Activated B cell treated with CpG ODN at 0.5 μM for 24 hours (primary cell): ENCODE measurements at regions not wholly inside any gene's neighbourhood (a gene's known extent, or its start where the extent isn't known, plus 50 kb on each side); places are given as distances from the start of the nearest gene placed in this dataset.

Source experiments
- ATAC-seq: fragments of 200-7000 bp; cut with Tn5 transposase; one replicate; pipeline ENCODE4 v1.10.0; 2021; ENCODE audit warnings: low read depth, mild to moderate bottlenecking, moderate library complexity
- CTCF ChIA-PET: fragments of 350-600 bp; sonication (Branson Sonifier 250); formaldehyde crosslinking; loops from one replicate; lab custom pipeline; 2021; ENCODE audit warnings: antibody characterized with exemption; lab: Charles Lee
- POLR2A ChIA-PET: fragments of 350-600 bp; sonication (Branson Sonifier 250); formaldehyde crosslinking; loops from one replicate; lab custom pipeline; 2021; ENCODE audit warnings: antibody characterized with exemption; lab: Charles Lee
- DNase-seq: peaks from one replicate; pipeline ENCODE4 v3.0.0; 2022
- H3K27ac Mint-ChIP-seq: one replicate; pipeline ENCODE4 v1.8.0; 2020; ENCODE audit warnings: mixed read lengths
- H3K27me3 Mint-ChIP-seq: one replicate; pipeline ENCODE4 v1.8.0; 2021; ENCODE audit warnings: mixed read lengths
- H3K36me3 Mint-ChIP-seq: one replicate; pipeline ENCODE4 v1.8.0; 2021; ENCODE audit warnings: low read depth, mixed read lengths
- H3K4me1 Mint-ChIP-seq: one replicate; pipeline ENCODE4 v1.8.0; 2021; ENCODE audit warnings: mixed read lengths
- H3K4me3 Mint-ChIP-seq: one replicate; pipeline ENCODE4 v1.8.0; 2020; ENCODE audit warnings: mild to moderate bottlenecking, mixed read lengths
- H3K9me3 Mint-ChIP-seq: one replicate; pipeline ENCODE4 v1.8.0; 2020; ENCODE audit warnings: mixed read lengths
- intact Hi-C: fragments of 100-400 bp; cut with micrococcal nuclease; formaldehyde crosslinking; loops from one replicate; pipeline ENCODE4 v1.15.1; 2024
- TF ChIP-seq, protein P1 (sequence below): fragments of 200-600 bp; IDR thresholded peaks from one replicate; pipeline ENCODE4 v1.8.0; 2022; ENCODE audit warnings: antibody characterized with exemption, mild to moderate bottlenecking

DNA sequence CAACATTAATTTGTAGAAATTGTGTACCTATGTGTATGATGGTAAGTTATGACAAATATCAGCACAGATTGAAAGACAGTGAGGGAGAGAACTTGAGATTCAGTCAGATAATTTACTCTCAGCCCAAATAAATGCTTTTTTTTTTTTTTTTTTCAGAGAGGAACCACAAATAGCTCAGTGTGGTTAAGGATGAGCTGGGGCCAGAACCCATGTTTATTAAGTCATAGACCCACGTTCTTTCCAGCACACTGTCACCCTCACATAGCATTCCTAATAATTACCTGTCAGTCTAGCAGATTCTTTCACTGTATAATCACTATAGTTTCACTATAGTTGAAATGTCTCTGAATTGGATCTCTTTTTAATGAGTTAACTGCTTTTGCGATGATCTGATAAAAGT, 246.1 kb downstream of the ZIC1 start:
- Mint-ChIP-seq H3K27ac (no peak overlapping the region), H3K27me3 (no peaks in the 10 kb centered on the region), H3K36me3 (no peaks in the 10 kb centered on the region), H3K9me3 (peaks cover 6% of the 10 kb centered on the region), H3K4me3 (no peak overlapping the region), H3K4me1 (no peaks in the 10 kb centered on the region)
- TF ChIP-seq, protein P1, sequence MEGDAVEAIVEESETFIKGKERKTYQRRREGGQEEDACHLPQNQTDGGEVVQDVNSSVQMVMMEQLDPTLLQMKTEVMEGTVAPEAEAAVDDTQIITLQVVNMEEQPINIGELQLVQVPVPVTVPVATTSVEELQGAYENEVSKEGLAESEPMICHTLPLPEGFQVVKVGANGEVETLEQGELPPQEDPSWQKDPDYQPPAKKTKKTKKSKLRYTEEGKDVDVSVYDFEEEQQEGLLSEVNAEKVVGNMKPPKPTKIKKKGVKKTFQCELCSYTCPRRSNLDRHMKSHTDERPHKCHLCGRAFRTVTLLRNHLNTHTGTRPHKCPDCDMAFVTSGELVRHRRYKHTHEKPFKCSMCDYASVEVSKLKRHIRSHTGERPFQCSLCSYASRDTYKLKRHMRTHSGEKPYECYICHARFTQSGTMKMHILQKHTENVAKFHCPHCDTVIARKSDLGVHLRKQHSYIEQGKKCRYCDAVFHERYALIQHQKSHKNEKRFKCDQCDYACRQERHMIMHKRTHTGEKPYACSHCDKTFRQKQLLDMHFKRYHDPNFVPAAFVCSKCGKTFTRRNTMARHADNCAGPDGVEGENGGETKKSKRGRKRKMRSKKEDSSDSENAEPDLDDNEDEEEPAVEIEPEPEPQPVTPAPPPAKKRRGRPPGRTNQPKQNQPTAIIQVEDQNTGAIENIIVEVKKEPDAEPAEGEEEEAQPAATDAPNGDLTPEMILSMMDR = no peak
- ChIA-PET CTCF (no interaction called here), POLR2A (no interaction called here)
- DNase-seq (no peak), ATAC-seq (no peak)
- intact Hi-C loops = no loop called here

DNA sequence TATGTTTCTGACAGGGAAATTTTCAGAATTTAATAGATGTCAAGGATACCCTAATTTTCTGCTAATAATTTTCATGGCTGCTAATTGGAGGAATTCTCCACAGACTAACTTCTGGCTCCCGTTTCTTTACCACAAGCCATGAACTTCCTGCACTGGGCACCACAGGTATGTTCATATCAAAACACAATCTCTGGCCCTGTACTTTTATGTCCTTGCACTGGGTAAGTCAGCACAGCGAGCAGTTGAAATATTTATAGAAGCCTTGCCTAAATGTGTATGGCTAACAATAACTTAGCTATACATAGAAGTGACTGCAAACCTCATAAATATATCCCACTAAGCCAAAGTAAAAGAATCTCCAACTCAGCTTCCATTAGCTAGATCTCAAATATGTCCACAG, 246.9 kb downstream of the ZIC1 start:
- ATAC-seq = no peak
- TF ChIP-seq, protein P1 = no peak
- H3K36me3 Mint-ChIP-seq = no peaks in the 10 kb centered on the region
- H3K9me3 Mint-ChIP-seq = peaks cover 6% of the 10 kb centered on the region
- ChIA-PET POLR2A (no interaction called here), CTCF (no interaction called here)
- no peak for DNase-seq
- intact Hi-C loops = no loop called here
- no peak overlapping the region for H3K27ac Mint-ChIP-seq
- H3K27me3 Mint-ChIP-seq = no peaks in the 10 kb centered on the region
- no peak overlapping the region for H3K4me3 Mint-ChIP-seq
- H3K4me1 Mint-ChIP-seq = no peaks in the 10 kb centered on the region

DNA sequence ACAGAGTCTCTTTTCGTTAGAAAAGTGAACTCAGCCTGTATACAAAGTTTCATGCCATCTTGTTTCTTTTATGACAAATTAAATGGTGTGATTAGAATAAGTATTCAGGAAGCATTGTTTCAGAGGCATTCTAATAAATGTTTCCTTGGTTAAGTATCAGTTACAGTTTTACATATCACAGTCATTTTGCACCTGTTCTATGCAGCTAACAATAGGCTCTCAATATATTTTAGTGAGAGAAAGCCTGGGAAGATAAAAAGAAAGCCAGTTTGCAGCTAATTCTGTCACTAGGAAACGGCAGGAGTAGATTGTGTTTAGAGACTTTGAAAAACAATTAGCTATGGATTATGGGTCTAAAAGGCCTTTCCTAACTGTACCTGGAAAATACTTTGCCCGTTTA, 252.8 kb downstream of the ZIC1 start:
- DNase-seq (no peak), ATAC-seq (no peak)
- no peaks in the 10 kb centered on the region for H3K36me3 Mint-ChIP-seq

DNA sequence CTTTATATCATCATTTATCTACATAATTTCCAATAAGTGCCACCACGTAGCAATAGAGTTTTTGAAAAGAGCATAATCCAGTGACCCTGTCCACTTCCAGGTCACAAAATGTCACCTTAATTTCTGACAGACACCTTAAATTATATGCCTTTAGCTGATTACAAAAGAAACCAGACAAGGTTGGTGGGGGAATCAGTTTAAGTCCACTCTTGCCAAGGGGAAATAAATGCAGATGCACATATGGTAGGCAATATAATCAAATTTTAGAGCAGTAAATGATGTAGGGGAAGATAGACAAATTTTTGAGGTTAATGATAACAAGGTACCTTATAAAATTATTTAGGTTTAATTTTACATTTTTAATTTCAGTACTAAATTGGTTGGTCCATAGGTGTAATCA, 253.5 kb downstream of the ZIC1 start:
- no peaks in the 10 kb centered on the region for H3K36me3 Mint-ChIP-seq
- no peak overlapping the region for H3K27ac Mint-ChIP-seq
- no peak for ATAC-seq
- peaks cover 2% of the 10 kb centered on the region for H3K9me3 Mint-ChIP-seq
- TF ChIP-seq, protein P1 = no peak
- no peak for DNase-seq
- no peaks in the 10 kb centered on the region for H3K27me3 Mint-ChIP-seq
- ChIA-PET POLR2A (no interaction called here), CTCF (no interaction called here)
- H3K4me3 Mint-ChIP-seq = no peak overlapping the region
- intact Hi-C loops = no loop called here
- no peaks in the 10 kb centered on the region for H3K4me1 Mint-ChIP-seq

More for the DNA sequence above, 252.8 kb downstream of the ZIC1 start:
- CTCF ChIA-PET = no interaction called here
- TF ChIP-seq, protein P1 = no peak
- no peaks in the 10 kb centered on the region for H3K4me1 Mint-ChIP-seq
- intact Hi-C loops = no loop called here
- no peaks in the 10 kb centered on the region for H3K27me3 Mint-ChIP-seq
- POLR2A ChIA-PET = no interaction called here
- peaks cover 4% of the 10 kb centered on the region for H3K9me3 Mint-ChIP-seq
- H3K4me3 Mint-ChIP-seq = no peak overlapping the region
- no peak overlapping the region for H3K27ac Mint-ChIP-seq

DNA sequence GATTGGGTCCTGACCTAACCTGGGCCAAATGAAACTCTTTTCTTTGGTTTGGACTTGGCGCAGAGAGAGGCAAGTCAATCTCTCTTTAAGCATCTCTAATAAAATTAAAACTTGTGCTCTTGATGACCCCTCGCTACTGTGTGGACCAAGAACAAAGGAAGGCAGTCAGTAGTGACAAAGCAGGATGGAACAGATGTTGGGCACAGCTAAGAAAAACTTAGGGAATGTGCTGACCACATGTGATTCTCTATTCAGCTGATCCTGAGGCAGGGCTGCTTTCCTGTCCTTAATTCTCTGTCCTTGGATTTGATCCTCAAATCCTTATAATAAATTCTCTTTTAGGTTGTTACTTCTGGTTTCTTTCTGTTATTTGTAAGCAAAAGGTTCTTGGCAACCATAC, 259.9 kb downstream of the ZIC1 start:
- ChIA-PET POLR2A (no interaction called here), CTCF (no interaction called here)
- no peak overlapping the region for H3K27ac Mint-ChIP-seq
- no peak overlapping the region for H3K4me3 Mint-ChIP-seq
- no peaks in the 10 kb centered on the region for H3K36me3 Mint-ChIP-seq
- H3K27me3 Mint-ChIP-seq = no peaks in the 10 kb centered on the region
- H3K9me3 Mint-ChIP-seq = no peaks in the 10 kb centered on the region
- no peaks in the 10 kb centered on the region for H3K4me1 Mint-ChIP-seq
- intact Hi-C loops = no loop called here
- TF ChIP-seq, protein P1 = no peak
- no peak for ATAC-seq
- no peak for DNase-seq
